Ishikawa (cell line): ENCODE measurements at regions not wholly inside any gene's neighbourhood (a gene's known extent, or its start where the extent isn't known, plus 50 kb on each side); places are given as distances from the start of the nearest gene placed in this dataset.

ENCODE experiments used
- CREB1 ChIP-seq: IDR thresholded peaks from 2 replicates; pipeline ENCODE4 v1.6.1; 2012; ENCODE audit warnings: low read depth
- EGR1 ChIP-seq: IDR thresholded peaks from 2 replicates; pipeline ENCODE4 v1.6.1; 2012
- FOXM1 ChIP-seq: IDR thresholded peaks from 2 replicates; pipeline ENCODE4 v1.6.1; 2012; ENCODE audit warnings: low read depth, borderline replicate concordance
- RAD21 ChIP-seq: IDR thresholded peaks from 2 replicates; pipeline ENCODE4 v1.6.1; 2012; ENCODE audit warnings: low read depth
- TAF1 ChIP-seq: IDR thresholded peaks from 2 replicates; pipeline ENCODE4 v1.6.1; 2012; ENCODE audit warnings: low read depth, mild to moderate bottlenecking
- TF ChIP-seq, protein P1 (sequence below): IDR thresholded peaks from 2 replicates; pipeline ENCODE4 v1.6.1; 2012
- TF ChIP-seq, protein P2 (sequence below): IDR thresholded peaks from 2 replicates; pipeline ENCODE4 v1.6.1; 2012; ENCODE audit warnings: low read depth, mild to moderate bottlenecking

GRCh38 chr15:95940431-95940985 is 390.0 kb upstream of the NR2F2 start:
- TF ChIP-seq TAF1 (no peak), RAD21 (no peak), CREB1 (no peak), FOXM1 (no peak), EGR1 (no peak)
- TF ChIP-seq, protein P1, sequence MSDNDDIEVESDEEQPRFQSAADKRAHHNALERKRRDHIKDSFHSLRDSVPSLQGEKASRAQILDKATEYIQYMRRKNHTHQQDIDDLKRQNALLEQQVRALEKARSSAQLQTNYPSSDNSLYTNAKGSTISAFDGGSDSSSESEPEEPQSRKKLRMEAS, result no peak
- TF ChIP-seq, protein P2, sequence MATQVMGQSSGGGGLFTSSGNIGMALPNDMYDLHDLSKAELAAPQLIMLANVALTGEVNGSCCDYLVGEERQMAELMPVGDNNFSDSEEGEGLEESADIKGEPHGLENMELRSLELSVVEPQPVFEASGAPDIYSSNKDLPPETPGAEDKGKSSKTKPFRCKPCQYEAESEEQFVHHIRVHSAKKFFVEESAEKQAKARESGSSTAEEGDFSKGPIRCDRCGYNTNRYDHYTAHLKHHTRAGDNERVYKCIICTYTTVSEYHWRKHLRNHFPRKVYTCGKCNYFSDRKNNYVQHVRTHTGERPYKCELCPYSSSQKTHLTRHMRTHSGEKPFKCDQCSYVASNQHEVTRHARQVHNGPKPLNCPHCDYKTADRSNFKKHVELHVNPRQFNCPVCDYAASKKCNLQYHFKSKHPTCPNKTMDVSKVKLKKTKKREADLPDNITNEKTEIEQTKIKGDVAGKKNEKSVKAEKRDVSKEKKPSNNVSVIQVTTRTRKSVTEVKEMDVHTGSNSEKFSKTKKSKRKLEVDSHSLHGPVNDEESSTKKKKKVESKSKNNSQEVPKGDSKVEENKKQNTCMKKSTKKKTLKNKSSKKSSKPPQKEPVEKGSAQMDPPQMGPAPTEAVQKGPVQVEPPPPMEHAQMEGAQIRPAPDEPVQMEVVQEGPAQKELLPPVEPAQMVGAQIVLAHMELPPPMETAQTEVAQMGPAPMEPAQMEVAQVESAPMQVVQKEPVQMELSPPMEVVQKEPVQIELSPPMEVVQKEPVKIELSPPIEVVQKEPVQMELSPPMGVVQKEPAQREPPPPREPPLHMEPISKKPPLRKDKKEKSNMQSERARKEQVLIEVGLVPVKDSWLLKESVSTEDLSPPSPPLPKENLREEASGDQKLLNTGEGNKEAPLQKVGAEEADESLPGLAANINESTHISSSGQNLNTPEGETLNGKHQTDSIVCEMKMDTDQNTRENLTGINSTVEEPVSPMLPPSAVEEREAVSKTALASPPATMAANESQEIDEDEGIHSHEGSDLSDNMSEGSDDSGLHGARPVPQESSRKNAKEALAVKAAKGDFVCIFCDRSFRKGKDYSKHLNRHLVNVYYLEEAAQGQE, result no peak
